ENCODE measurements at regions not wholly inside any gene's neighbourhood (a gene's known extent, or its start where the extent isn't known, plus 50 kb on each side); places are given as distances from the start of the nearest gene placed in this dataset.

GRCh38 chr7:124192885-124193284 is 160.0 kb upstream of the TMEM229A start:
- TF ChIP-seq KDM1A (IDR thresholded peaks at IDR 0.05; ENCODE audit: low read depth) (no peak), CHD2 (IDR thresholded peaks at IDR 0.05; ENCODE audit: low read length, partially characterized antibody) (no peak), SREBF2 (IDR thresholded peaks at IDR 0.05) (no peak), MAX (IDR thresholded peaks at IDR 0.05) (no peak), HOXA7 (CRISPR knock-in tag; IDR thresholded peaks at IDR 0.05) (no peak), PHF8 (IDR thresholded peaks at IDR 0.05; ENCODE audit: borderline replicate concordance, low read depth) (no peak), HDAC2 (IDR thresholded peaks at IDR 0.05) (no peak)
- TF ChIP-seq, protein P1, sequence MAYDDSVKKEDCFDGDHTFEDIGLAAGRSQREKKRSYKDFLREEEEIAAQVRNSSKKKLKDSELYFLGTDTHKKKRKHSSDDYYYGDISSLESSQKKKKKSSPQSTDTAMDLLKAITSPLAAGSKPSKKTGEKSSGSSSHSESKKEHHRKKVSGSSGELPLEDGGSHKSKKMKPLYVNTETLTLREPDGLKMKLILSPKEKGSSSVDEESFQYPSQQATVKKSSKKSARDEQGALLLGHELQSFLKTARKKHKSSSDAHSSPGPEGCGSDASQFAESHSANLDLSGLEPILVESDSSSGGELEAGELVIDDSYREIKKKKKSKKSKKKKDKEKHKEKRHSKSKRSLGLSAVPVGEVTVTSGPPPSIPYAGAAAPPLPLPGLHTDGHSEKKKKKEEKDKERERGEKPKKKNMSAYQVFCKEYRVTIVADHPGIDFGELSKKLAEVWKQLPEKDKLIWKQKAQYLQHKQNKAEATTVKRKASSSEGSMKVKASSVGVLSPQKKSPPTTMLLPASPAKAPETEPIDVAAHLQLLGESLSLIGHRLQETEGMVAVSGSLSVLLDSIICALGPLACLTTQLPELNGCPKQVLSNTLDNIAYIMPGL (CRISPR knock-in tag; IDR thresholded peaks at IDR 0.05; ENCODE audit: borderline replicate concordance): no peak
- no peak for DNase-seq (ENCODE audit: low read depth in 1 of 2, low spot score in 1 of 2)
- no peaks in the 10 kb centered on the region for H3K9me3 ChIP-seq
- no peak overlapping the region for H3K4me2 ChIP-seq
- ChIA-PET POLR2A (no interaction called here), CTCF (no interaction called here)
- H3K4me3 ChIP-seq: no peak overlapping the region
- H3K4me1 ChIP-seq: no peaks in the 10 kb centered on the region
- no peak for ATAC-seq
- no peak overlapping the region for H3K27ac ChIP-seq
- FAIRE-seq: no peak

- POLR2A ChIA-PET: no interaction called here
- Histone ChIP-seq H3K4me2 (no peak overlapping the region), H3K4me3 (no peak overlapping the region), H3K4me1 (no peaks in the 10 kb centered on the region), H3K9me3 (no peaks in the 10 kb centered on the region), H3K27ac (no peak overlapping the region)
- no peak for TF ChIP-seq ZNF302 (CRISPR knock-in tag; IDR thresholded peaks at IDR 0.05)
- no peak for TF ChIP-seq SREBF2 (IDR thresholded peaks at IDR 0.05)
- TF ChIP-seq, protein P2, sequence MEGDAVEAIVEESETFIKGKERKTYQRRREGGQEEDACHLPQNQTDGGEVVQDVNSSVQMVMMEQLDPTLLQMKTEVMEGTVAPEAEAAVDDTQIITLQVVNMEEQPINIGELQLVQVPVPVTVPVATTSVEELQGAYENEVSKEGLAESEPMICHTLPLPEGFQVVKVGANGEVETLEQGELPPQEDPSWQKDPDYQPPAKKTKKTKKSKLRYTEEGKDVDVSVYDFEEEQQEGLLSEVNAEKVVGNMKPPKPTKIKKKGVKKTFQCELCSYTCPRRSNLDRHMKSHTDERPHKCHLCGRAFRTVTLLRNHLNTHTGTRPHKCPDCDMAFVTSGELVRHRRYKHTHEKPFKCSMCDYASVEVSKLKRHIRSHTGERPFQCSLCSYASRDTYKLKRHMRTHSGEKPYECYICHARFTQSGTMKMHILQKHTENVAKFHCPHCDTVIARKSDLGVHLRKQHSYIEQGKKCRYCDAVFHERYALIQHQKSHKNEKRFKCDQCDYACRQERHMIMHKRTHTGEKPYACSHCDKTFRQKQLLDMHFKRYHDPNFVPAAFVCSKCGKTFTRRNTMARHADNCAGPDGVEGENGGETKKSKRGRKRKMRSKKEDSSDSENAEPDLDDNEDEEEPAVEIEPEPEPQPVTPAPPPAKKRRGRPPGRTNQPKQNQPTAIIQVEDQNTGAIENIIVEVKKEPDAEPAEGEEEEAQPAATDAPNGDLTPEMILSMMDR (IDR thresholded peaks at IDR 0.05): no peak
- TF ChIP-seq, protein P3, sequence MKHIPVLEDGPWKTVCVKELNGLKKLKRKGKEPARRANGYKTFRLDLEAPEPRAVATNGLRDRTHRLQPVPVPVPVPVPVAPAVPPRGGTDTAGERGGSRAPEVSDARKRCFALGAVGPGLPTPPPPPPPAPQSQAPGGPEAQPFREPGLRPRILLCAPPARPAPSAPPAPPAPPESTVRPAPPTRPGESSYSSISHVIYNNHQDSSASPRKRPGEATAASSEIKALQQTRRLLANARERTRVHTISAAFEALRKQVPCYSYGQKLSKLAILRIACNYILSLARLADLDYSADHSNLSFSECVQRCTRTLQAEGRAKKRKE (CRISPR knock-in tag; IDR thresholded peaks at IDR 0.05; ENCODE audit: low read depth): no peak
- no peak for TF ChIP-seq NR3C1 (IDR thresholded peaks at IDR 0.05)
- no peak for TF ChIP-seq JUNB (IDR thresholded peaks at IDR 0.05)
- no peak for TF ChIP-seq POLR2A (IDR thresholded peaks at IDR 0.05; ENCODE audit: low read length)
- no peak for TF ChIP-seq FOXS1 (CRISPR knock-in tag; IDR thresholded peaks at IDR 0.05)
- TF ChIP-seq RAD21 (conservative IDR thresholded peaks at IDR 0.05 in 1 of 2, IDR thresholded peaks at IDR 0.05 in 1 of 2): no peak
- TF ChIP-seq BHLHE40 (IDR thresholded peaks at IDR 0.05; ENCODE audit: low read depth, low read length): no peak
- TF ChIP-seq, protein P1 (CRISPR knock-in tag; IDR thresholded peaks at IDR 0.05; ENCODE audit: borderline replicate concordance): no peak
- TF ChIP-seq ZSCAN20 (CRISPR knock-in tag; IDR thresholded peaks at IDR 0.05): no peak
- no peak for TF ChIP-seq HOXB5 (CRISPR knock-in tag; IDR thresholded peaks at IDR 0.05)
- no peak for TF ChIP-seq HDAC2 (IDR thresholded peaks at IDR 0.05)
- TF ChIP-seq NFE2L2 (conservative IDR thresholded peaks at IDR 0.05; ENCODE audit: low read length): no peak
- ATAC-seq: no peak
- 0% methylated on average over 1 of the region's 1 CpG for WGBS (ENCODE audit: missing lambda C conversion rate)
- DNase-seq (ENCODE audit: low read depth in 1 of 2, low spot score in 1 of 2): no peak
- CTCF ChIA-PET: no interaction called here
- no peak for FAIRE-seq
These were observed 158.8 kb upstream of the TMEM229A start for GRCh38 chr7:124191713-124192112.

Data from A549 (cell line).